Liver (tissue), 8 donors: ENCODE measurements at regions not wholly inside any gene's neighbourhood (a gene's known extent, or its start where the extent isn't known, plus 50 kb on each side); places are given as distances from the start of the nearest gene placed in this dataset.

Experiments used
- DNase-seq: peaks from one replicate; pipeline ENCODE4 v3.0.0-alpha.2; 2017; ENCODE audit warnings: low spot score
- H3K27ac ChIP-seq, 2 donors: one replicate each; pipeline ENCODE4 v1.7.0; 2013; ENCODE audit warnings: inconsistent platforms in 2 of 2, low read length in 2 of 2, control low read depth in 1 of 2, low read depth in 1 of 2, mild to moderate bottlenecking in 1 of 2
- H3K27me3 ChIP-seq, 4 donors: one replicate each; pipeline versions ENCODE4 v1.6.1 to v1.7.0; 2013; ENCODE audit warnings: low read length in 3 of 4, inconsistent platforms in 1 of 4, mild to moderate bottlenecking in 1 of 4, moderate library complexity in 1 of 4; ENCODE audit not compliant: control insufficient read depth in 4 of 4, insufficient read depth in 4 of 4
- H3K36me3 ChIP-seq, 4 donors: one replicate each; pipeline versions ENCODE4 v1.6.1 to v1.7.0; 2013; ENCODE audit warnings: low read length in 3 of 4, mild to moderate bottlenecking in 3 of 4, low read depth in 1 of 4, moderate library complexity in 1 of 4; ENCODE audit not compliant: control insufficient read depth in 4 of 4, insufficient read depth in 3 of 4
- H3K4me1 ChIP-seq, 4 donors: one replicate each; pipeline versions ENCODE4 v1.6.1 to v1.7.0; 2013; ENCODE audit warnings: low read length in 3 of 4, mild to moderate bottlenecking in 3 of 4, moderate library complexity in 1 of 4; ENCODE audit not compliant: control insufficient read depth in 4 of 4, insufficient read depth in 4 of 4
- H3K4me3 ChIP-seq, 3 donors: one replicate each; pipeline versions ENCODE4 v1.6.1 to v1.7.0; 2013; ENCODE audit warnings: low read length in 3 of 3, control low read depth in 1 of 3, low read depth in 1 of 3, mild to moderate bottlenecking in 1 of 3
- H3K9ac ChIP-seq, 2 donors: one replicate each; pipeline ENCODE4 v1.7.0; 2013; ENCODE audit warnings: low read length in 2 of 2, mild to moderate bottlenecking in 2 of 2, moderate library complexity in 2 of 2, control low read depth in 1 of 2, low read depth in 1 of 2
- H3K9me3 ChIP-seq, 4 donors: one replicate each; pipeline versions ENCODE4 v1.6.1 to v1.7.0; 2013; ENCODE audit warnings: low read length in 3 of 4; ENCODE audit not compliant: control insufficient read depth in 4 of 4
- CTCF ChIP-seq: fragments of 150-350 bp; IDR thresholded peaks from 2 replicates; pipeline ENCODE4 v1.5.1; 2017; ENCODE audit warnings: improper control_type of control experiment, low read depth, low read length; ENCODE audit not compliant: missing input control
- EGR1 ChIP-seq, 2 donors: IDR thresholded peaks; 2 replicates each; pipeline ENCODE4 v1.6.1; 2016 to 2018; ENCODE audit warnings: antibody characterized with exemption in 2 of 2, low read depth in 2 of 2
- GABPA ChIP-seq, 2 donors: IDR thresholded peaks in 1 of 2; conservative IDR thresholded peaks in 1 of 2; 2 replicates each; pipeline ENCODE4 v1.6.1; 2016; ENCODE audit warnings: antibody characterized with exemption in 2 of 2, mild to moderate bottlenecking in 1 of 2, moderate library complexity in 1 of 2
- HNF4A ChIP-seq, 2 donors: conservative IDR thresholded peaks; 2 replicates each; pipeline ENCODE4 v1.6.1; 2016; ENCODE audit warnings: antibody characterized with exemption in 2 of 2, mild to moderate bottlenecking in 2 of 2
- HNF4G ChIP-seq: IDR thresholded peaks from 2 replicates; pipeline ENCODE4 v1.6.1; 2016; ENCODE audit warnings: antibody characterized with exemption
- NR2F2 ChIP-seq: IDR thresholded peaks from 2 replicates; pipeline ENCODE4 v1.6.1; 2016; ENCODE audit warnings: antibody characterized with exemption
- RAD21 ChIP-seq, 2 donors: IDR thresholded peaks; 2 replicates each; pipeline ENCODE4 v1.6.1; 2016; ENCODE audit warnings: antibody characterized with exemption in 2 of 2, mild to moderate bottlenecking in 2 of 2
- REST ChIP-seq: IDR thresholded peaks from 2 replicates; pipeline ENCODE4 v1.6.1; 2016; ENCODE audit warnings: antibody characterized with exemption, mild to moderate bottlenecking
- RXRA ChIP-seq, 2 donors: IDR thresholded peaks; 2 replicates each; pipeline ENCODE4 v1.6.1; 2017 to 2018; ENCODE audit warnings: antibody characterized with exemption in 2 of 2, mild to moderate bottlenecking in 1 of 2
- SP1 ChIP-seq: IDR thresholded peaks from 2 replicates; pipeline ENCODE4 v1.6.1; 2018; ENCODE audit warnings: antibody characterized with exemption, mild to moderate bottlenecking
- WGBS: extraction: QIAGEN DNeasy Blood & Tissue Kit; methylation state at CpG from one replicate; pipeline ENCODE4 v1.1.7; 2013; 5-methylcytosine and 5-hydroxymethylcytosine counted together
- TF ChIP-seq, protein P1 (sequence below): IDR thresholded peaks from 2 replicates; pipeline ENCODE4 v1.6.1; 2016; ENCODE audit warnings: antibody characterized with exemption
- donor health status: healthy.
- donor health status: healthy.
- donor health status: healthy.
- donor health status: healthy.
- donor health status: healthy.

GRCh38 chr10:123450956-123451605 lies 215.1 kb upstream of the GPR26 start:
- 77% methylated on average over 14 of the region's 14 CpGs for WGBS
- Histone ChIP-seq H3K9ac (no peak overlapping the region), H3K4me3 (no peak overlapping the region), H3K27ac (no peak overlapping the region), H3K27me3 (no peaks in the 10 kb centered on the region), H3K9me3 (no peaks in the 10 kb centered on the region), H3K4me1 (no peaks in the 10 kb centered on the region), H3K36me3 (no peaks in the 10 kb centered on the region)
- DNase-seq: no peak
- no peak for TF ChIP-seq EGR1 (IDR thresholded peaks at IDR 0.05; ENCODE audit: low read depth in 2 of 2)
- no peak for TF ChIP-seq RAD21 (IDR thresholded peaks at IDR 0.05)
- no peak for TF ChIP-seq NR2F2
- TF ChIP-seq HNF4A (conservative IDR thresholded peaks at IDR 0.05): no peak
- TF ChIP-seq RXRA (IDR thresholded peaks at IDR 0.05): no peak

DNA sequence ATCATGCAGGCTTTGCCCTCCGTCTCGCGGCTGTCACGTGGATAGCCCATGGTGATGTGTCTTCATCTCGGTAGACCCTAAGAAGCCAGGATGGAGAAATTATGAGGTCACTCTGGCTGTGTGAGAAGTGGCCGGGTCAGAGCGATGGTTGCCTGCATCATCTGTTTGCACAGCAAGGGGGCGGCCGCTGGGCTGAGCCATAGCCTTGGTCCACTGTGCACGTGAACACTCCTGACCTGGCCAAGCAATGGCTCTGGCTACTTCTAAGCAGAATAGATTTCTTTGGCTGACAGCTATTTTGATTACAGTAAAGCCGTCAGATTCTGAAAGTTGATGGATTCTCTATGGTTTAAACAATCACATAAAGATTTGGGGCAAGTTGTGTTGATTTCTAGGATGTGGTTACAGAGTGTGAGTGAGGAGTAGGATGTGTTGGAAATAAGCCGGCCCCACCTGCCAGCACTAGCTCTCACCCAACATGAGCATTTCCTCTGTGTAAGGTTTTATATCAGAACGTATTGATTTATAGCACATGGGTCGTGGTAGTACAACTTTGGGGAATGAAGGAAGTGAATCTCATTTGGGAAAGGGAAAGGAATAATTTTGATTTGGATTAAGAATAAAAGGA lies 214.4 kb upstream of the GPR26 start:
- WGBS: 59% methylated on average over 14 of the region's 14 CpGs
- Histone ChIP-seq H3K9ac (no peak overlapping the region), H3K4me1 (no peaks in the 10 kb centered on the region), H3K36me3 (no peaks in the 10 kb centered on the region), H3K4me3 (no peak overlapping the region), H3K27ac (no peak overlapping the region), H3K27me3 (no peaks in the 10 kb centered on the region), H3K9me3 (no peaks in the 10 kb centered on the region)
- no peak for DNase-seq
- TF ChIP-seq, protein P1, sequence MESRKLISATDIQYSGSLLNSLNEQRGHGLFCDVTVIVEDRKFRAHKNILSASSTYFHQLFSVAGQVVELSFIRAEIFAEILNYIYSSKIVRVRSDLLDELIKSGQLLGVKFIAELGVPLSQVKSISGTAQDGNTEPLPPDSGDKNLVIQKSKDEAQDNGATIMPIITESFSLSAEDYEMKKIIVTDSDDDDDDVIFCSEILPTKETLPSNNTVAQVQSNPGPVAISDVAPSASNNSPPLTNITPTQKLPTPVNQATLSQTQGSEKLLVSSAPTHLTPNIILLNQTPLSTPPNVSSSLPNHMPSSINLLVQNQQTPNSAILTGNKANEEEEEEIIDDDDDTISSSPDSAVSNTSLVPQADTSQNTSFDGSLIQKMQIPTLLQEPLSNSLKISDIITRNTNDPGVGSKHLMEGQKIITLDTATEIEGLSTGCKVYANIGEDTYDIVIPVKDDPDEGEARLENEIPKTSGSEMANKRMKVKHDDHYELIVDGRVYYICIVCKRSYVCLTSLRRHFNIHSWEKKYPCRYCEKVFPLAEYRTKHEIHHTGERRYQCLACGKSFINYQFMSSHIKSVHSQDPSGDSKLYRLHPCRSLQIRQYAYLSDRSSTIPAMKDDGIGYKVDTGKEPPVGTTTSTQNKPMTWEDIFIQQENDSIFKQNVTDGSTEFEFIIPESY: no peak
- TF ChIP-seq CTCF: peak; percentile 18

- DNase-seq: no peak
- Histone ChIP-seq H3K27me3 (no peaks in the 10 kb centered on the region), H3K27ac (no peak overlapping the region), H3K36me3 (no peaks in the 10 kb centered on the region), H3K9ac (no peak overlapping the region), H3K4me3 (no peak overlapping the region), H3K9me3 (no peaks in the 10 kb centered on the region), H3K4me1 (no peaks in the 10 kb centered on the region)
- WGBS: 95% methylated on average over 4 of the region's 4 CpGs
- TF ChIP-seq SP1 (no peak), REST (no peak), CTCF (no peak), HNF4G (no peak), GABPA (IDR thresholded peaks at IDR 0.05 in 1 of 2, conservative IDR thresholded peaks at IDR 0.05 in 1 of 2) (no peak)
- TF ChIP-seq, protein P1: no peak
Measured at GRCh38 chr10:123454987-123455386, 211.2 kb upstream of the GPR26 start.
